ENCODE measurements at regions not wholly inside any gene's neighbourhood (a gene's known extent, or its start where the extent isn't known, plus 50 kb on each side); places are given as distances from the start of the nearest gene placed in this dataset.

DNA sequence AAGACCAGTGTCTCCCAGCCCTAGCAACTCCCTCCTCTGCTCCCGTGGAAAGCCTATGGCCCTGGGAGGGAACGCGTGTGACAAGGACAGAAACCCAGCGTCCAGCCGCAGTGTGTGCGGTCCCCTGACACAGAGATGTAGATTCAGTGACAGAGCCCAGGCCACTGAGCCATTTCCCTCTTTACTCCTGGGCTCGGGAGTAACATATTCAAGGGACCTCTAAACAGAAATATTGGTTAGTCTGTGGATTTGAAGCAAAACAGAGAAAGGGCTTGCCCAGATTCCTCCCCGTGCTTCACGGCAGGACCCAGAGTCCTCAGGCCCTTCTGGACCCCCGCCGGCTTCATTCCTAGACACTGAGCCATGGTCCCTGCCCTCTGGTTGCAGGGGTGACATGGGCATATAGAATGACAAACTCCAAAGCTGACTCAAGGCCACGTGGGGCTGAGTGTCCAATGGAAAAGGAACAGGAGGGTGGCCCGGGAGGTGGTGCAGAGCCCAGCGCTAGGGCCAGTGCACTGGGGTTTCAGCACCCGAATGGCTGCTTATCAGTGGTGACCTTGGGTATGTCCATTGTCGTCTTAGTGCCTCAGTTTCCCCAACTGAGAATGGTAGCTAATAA is 248.2 kb downstream of the QKI start:
- CTCF ChIA-PET = no interaction called here
- Mint-ChIP-seq H3K9me3 (peaks cover 0 to 1% (median 0%) of the 10 kb centered on the region in 11 donors), H3K27ac (no peak overlapping the region), H3K27me3 (peaks cover 11 to 32% (median 29%) of the 10 kb centered on the region in 5 donors), H3K4me1 (peaks cover 6 to 13% (median 9%) of the 10 kb centered on the region in 7 donors), H3K4me3 (no peak overlapping the region), H3K36me3 (no peaks in the 10 kb centered on the region)
- no peak overlapping the region for H3K27ac ChIP-seq (ENCODE audit: low read depth, low read length)
- intact Hi-C loops (cut with micrococcal nuclease) = no loop called here
- DNase-seq = no peak
- POLR2A ChIA-PET = no interaction called here
- no peak for ATAC-seq
- H3K27me3 ChIP-seq (ENCODE audit: control insufficient read depth in 2 of 2, insufficient read depth in 2 of 2, low read length in 2 of 2) = no peaks in the 10 kb centered on the region
- peaks cover 0 to 3% of the 10 kb centered on the region in 2 donors for H3K4me1 ChIP-seq (ENCODE audit: control insufficient read depth in 2 of 2, insufficient read depth in 2 of 2, low read length in 2 of 2)
- H3K4me3 ChIP-seq (ENCODE audit: low read length) = no peak overlapping the region
- H3K9me3 ChIP-seq (ENCODE audit: control insufficient read depth in 2 of 3, low read length in 3 of 3) = no peaks in the 10 kb centered on the region
- no peaks in the 10 kb centered on the region for H3K36me3 ChIP-seq (ENCODE audit: control insufficient read depth in 2 of 3, insufficient read depth in 3 of 3, low read length in 3 of 3)

DNA sequence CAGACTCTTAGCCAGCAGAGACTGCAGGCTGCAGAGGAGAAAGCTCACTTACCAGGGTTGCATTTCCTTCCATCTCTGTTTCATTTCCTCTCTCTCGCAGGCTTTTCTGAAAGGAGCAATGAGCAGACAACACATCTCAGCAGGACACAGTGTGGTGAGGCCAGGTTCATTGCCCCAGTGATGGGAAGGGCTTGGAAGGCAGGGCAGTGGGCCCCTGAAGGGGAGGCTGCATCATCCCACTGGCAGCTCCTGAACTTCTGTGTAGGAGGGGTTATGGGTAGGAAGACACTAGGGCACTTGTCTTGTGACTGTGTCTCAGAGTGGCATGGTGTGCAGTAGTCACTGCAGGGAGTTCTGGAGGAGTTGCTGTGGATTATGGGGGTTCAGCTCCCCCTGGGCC is 246.8 kb downstream of the QKI start:
- H3K27me3 Mint-ChIP-seq = peaks cover 9 to 38% (median 24%) of the 10 kb centered on the region in 5 donors
- DNase-seq (no peak), ATAC-seq (peak; percentile 73)
- Histone ChIP-seq H3K4me3 (ENCODE audit: low read length) (no peak overlapping the region), H3K27ac (ENCODE audit: low read depth, low read length) (no peak overlapping the region), H3K27me3 (ENCODE audit: control insufficient read depth in 2 of 2, insufficient read depth in 2 of 2, low read length in 2 of 2) (no peaks in the 10 kb centered on the region), H3K4me1 (ENCODE audit: control insufficient read depth in 2 of 2, insufficient read depth in 2 of 2, low read length in 2 of 2) (no peaks in the 10 kb centered on the region), H3K36me3 (ENCODE audit: control insufficient read depth in 2 of 3, insufficient read depth in 3 of 3, low read length in 3 of 3) (no peaks in the 10 kb centered on the region), H3K9me3 (ENCODE audit: control insufficient read depth in 2 of 3, low read length in 3 of 3) (no peaks in the 10 kb centered on the region)
- H3K4me3 Mint-ChIP-seq = peak overlapping the region in 1 of 10 donors; percentile 17
- H3K9me3 Mint-ChIP-seq = peaks cover 0 to 1% (median 0%) of the 10 kb centered on the region in 11 donors
- peaks cover 0 to 4% (median 0%) of the 10 kb centered on the region in 7 donors for H3K4me1 Mint-ChIP-seq
- ChIA-PET POLR2A (no interaction called here), CTCF (no interaction called here)
- H3K27ac Mint-ChIP-seq = peak overlapping the region in 1 of 9 donors; percentile 64
- H3K36me3 Mint-ChIP-seq = no peaks in the 10 kb centered on the region
- intact Hi-C loops (cut with micrococcal nuclease) = no loop called here

DNA sequence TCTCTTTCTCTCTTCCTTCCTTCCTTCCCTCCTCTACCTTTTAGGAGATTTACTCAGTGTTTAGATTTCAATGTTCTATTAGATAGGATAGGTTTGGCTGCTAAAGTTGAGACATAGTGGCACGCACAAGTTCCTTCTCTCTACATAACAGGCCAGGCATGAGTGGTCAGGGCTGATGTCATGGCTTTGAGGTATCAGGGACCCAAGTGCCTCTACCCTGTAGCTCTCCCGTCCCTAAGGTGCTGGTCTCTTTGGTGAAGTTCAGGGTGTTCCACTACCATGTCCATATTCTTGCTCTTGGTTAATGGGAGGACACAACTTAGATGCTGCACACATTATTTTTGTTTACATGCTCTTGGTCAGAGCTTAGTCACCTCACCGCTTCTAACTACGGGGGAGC is 245.3 kb downstream of the QKI start:
- Histone ChIP-seq H3K9me3 (ENCODE audit: control insufficient read depth in 2 of 3, low read length in 3 of 3) (no peaks in the 10 kb centered on the region), H3K27me3 (ENCODE audit: control insufficient read depth in 2 of 2, insufficient read depth in 2 of 2, low read length in 2 of 2) (no peaks in the 10 kb centered on the region), H3K4me3 (ENCODE audit: low read length) (no peak overlapping the region), H3K36me3 (ENCODE audit: control insufficient read depth in 2 of 3, insufficient read depth in 3 of 3, low read length in 3 of 3) (no peaks in the 10 kb centered on the region), H3K27ac (ENCODE audit: low read depth, low read length) (no peak overlapping the region), H3K4me1 (ENCODE audit: control insufficient read depth in 2 of 2, insufficient read depth in 2 of 2, low read length in 2 of 2) (no peaks in the 10 kb centered on the region)
- H3K4me3 Mint-ChIP-seq = no peak overlapping the region
- H3K36me3 Mint-ChIP-seq = no peaks in the 10 kb centered on the region
- no peak for ATAC-seq
- H3K27ac Mint-ChIP-seq = no peak overlapping the region
- peaks cover 0 to 2% (median 0%) of the 10 kb centered on the region in 11 donors for H3K9me3 Mint-ChIP-seq
- intact Hi-C loops (cut with micrococcal nuclease) = no loop called here
- peaks cover 0 to 4% (median 0%) of the 10 kb centered on the region in 7 donors for H3K4me1 Mint-ChIP-seq
- DNase-seq = no peak
- ChIA-PET POLR2A (no interaction called here), CTCF (no interaction called here)
- peaks cover 9 to 41% (median 24%) of the 10 kb centered on the region in 5 donors for H3K27me3 Mint-ChIP-seq

DNA sequence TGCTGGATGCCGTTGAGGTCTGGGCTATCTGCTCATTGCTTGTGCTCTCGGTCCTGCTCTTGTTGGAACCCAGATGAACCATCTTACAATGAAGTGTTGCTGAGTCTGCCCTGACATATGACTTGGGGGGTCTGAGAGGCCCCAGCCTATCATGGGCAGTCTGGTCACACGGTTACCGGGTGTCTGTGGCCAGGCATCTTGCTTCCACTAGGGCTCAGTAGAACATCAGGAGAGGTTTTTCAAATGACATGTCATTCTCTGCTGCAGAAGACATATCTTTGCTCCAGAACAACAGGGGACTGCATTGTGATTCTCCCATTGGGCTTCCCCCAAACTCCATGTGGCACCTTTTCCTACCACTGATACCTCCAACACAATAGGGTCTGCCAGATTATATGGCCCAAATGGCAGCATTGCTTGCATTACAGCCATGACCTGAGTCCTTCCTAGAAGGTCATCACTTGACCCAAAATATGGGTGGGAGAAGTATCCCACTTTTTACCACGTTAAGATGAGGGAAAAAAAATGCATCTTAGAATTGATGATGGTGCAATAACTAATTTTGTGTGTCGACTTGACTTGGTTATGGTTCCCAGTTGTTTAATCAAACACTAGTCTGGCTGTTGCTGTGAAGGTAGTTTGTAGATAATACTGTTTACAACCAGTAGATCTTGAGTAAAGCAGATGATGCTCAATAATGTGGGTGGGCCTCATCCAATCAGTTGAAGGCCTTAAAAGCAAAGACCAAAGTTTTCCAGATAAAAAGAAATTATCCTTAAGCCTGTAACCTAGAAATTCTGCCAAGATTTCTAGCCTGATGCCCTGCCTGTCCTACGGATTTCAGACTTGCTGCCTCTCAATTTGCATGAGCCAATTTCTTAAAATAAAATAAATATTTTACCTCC is 241.0 kb downstream of the QKI start:
- Mint-ChIP-seq H3K4me3 (no peak overlapping the region), H3K36me3 (no peaks in the 10 kb centered on the region), H3K4me1 (peaks cover 0 to 2% (median 0%) of the 10 kb centered on the region in 7 donors), H3K9me3 (peaks cover 0 to 5% (median 0%) of the 10 kb centered on the region in 11 donors), H3K27ac (no peak overlapping the region), H3K27me3 (peaks cover 9 to 29% (median 11%) of the 10 kb centered on the region in 5 donors)
- H3K27me3 ChIP-seq (ENCODE audit: control insufficient read depth in 2 of 2, insufficient read depth in 2 of 2, low read length in 2 of 2) = no peaks in the 10 kb centered on the region
- H3K27ac ChIP-seq (ENCODE audit: low read depth, low read length) = no peak overlapping the region
- no peaks in the 10 kb centered on the region for H3K36me3 ChIP-seq (ENCODE audit: control insufficient read depth in 2 of 3, insufficient read depth in 3 of 3, low read length in 3 of 3)
- ChIA-PET POLR2A (no interaction called here), CTCF (no interaction called here)
- no peak overlapping the region for H3K4me3 ChIP-seq (ENCODE audit: low read length)
- intact Hi-C loops (cut with micrococcal nuclease) = no loop called here
- no peaks in the 10 kb centered on the region for H3K4me1 ChIP-seq (ENCODE audit: control insufficient read depth in 2 of 2, insufficient read depth in 2 of 2, low read length in 2 of 2)
- DNase-seq = no peak
- no peaks in the 10 kb centered on the region for H3K9me3 ChIP-seq (ENCODE audit: control insufficient read depth in 2 of 3, low read length in 3 of 3)
- ATAC-seq = no peak

- no peaks in the 10 kb centered on the region for H3K4me1 ChIP-seq (ENCODE audit: control insufficient read depth in 2 of 2, insufficient read depth in 2 of 2, low read length in 2 of 2)
- no peak overlapping the region for H3K4me3 ChIP-seq (ENCODE audit: low read length)
- no peaks in the 10 kb centered on the region for H3K9me3 ChIP-seq (ENCODE audit: control insufficient read depth in 2 of 3, low read length in 3 of 3)
- no peak for ATAC-seq
- no peak overlapping the region for H3K27ac Mint-ChIP-seq
- peaks cover 0 to 18% (median 6%) of the 10 kb centered on the region in 5 donors for H3K27me3 Mint-ChIP-seq
- CTCF ChIA-PET = interaction anchor here (0.5 kb wide), 1 partner anchor 442 kb away, joined by 3 read pairs; no protein-coding TSS in a partner anchor
- peaks cover 0 to 5% (median 0%) of the 10 kb centered on the region in 11 donors for H3K9me3 Mint-ChIP-seq
- no peaks in the 10 kb centered on the region for H3K36me3 ChIP-seq (ENCODE audit: control insufficient read depth in 2 of 3, insufficient read depth in 3 of 3, low read length in 3 of 3)
- DNase-seq = no peak
- H3K36me3 Mint-ChIP-seq = no peaks in the 10 kb centered on the region
- no peaks in the 10 kb centered on the region for H3K27me3 ChIP-seq (ENCODE audit: control insufficient read depth in 2 of 2, insufficient read depth in 2 of 2, low read length in 2 of 2)
- intact Hi-C loops (cut with micrococcal nuclease) = no loop called here
- H3K4me3 Mint-ChIP-seq = no peak overlapping the region
- H3K27ac ChIP-seq (ENCODE audit: low read depth, low read length) = no peak overlapping the region
- peaks cover 0 to 2% (median 0%) of the 10 kb centered on the region in 7 donors for H3K4me1 Mint-ChIP-seq
- POLR2A ChIA-PET = no interaction called here
Measured at GRCh38 chr6:163651915-163652668, 237.6 kb downstream of the QKI start.

DNA sequence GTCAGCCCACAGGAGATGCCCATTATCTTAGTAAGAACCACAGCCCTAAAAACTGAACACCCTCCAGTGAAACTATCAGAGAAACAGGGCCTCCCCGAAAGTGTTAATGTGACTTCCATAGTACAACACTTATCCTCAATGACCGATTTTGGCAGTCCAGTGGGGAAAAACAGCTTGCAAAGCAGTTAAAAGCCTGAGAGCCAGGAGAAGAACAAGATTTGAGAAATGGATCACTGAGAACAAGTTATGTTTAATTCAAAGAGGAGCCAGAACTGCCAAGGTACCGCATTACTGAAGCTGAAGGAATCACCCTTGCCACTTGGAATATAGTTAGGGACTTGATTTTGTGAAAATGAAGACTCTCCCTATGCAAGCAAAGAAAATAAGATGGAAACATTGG is 236.9 kb downstream of the QKI start:
- no peaks in the 10 kb centered on the region for H3K27me3 ChIP-seq (ENCODE audit: control insufficient read depth in 2 of 2, insufficient read depth in 2 of 2, low read length in 2 of 2)
- no peak overlapping the region for H3K4me3 ChIP-seq (ENCODE audit: low read length)
- intact Hi-C loops (cut with micrococcal nuclease) = no loop called here
- Mint-ChIP-seq H3K27ac (peak overlapping the region in 1 of 9 donors; percentile 19), H3K9me3 (peaks cover 0 to 5% (median 0%) of the 10 kb centered on the region in 11 donors), H3K36me3 (no peaks in the 10 kb centered on the region), H3K27me3 (peaks cover 0 to 20% (median 5%) of the 10 kb centered on the region in 5 donors), H3K4me1 (peaks cover 0 to 2% (median 0%) of the 10 kb centered on the region in 7 donors), H3K4me3 (no peak overlapping the region)
- ChIA-PET CTCF (interaction anchor here (0.5 kb wide), 1 partner anchor 443 kb away, joined by 3 read pairs; no protein-coding TSS in a partner anchor), POLR2A (no interaction called here)
- DNase-seq (no peak), ATAC-seq (no peak)
- H3K36me3 ChIP-seq (ENCODE audit: control insufficient read depth in 2 of 3, insufficient read depth in 3 of 3, low read length in 3 of 3) = no peaks in the 10 kb centered on the region
- H3K4me1 ChIP-seq (ENCODE audit: control insufficient read depth in 2 of 2, insufficient read depth in 2 of 2, low read length in 2 of 2) = no peaks in the 10 kb centered on the region
- no peaks in the 10 kb centered on the region for H3K9me3 ChIP-seq (ENCODE audit: control insufficient read depth in 2 of 3, low read length in 3 of 3)
- no peak overlapping the region for H3K27ac ChIP-seq (ENCODE audit: low read depth, low read length)
